GM19023 (cell line): ENCODE measurements at regions not wholly inside any gene's neighbourhood (a gene's known extent, or its start where the extent isn't known, plus 50 kb on each side); places are given as distances from the start of the nearest gene placed in this dataset.

Experiments used
- ATAC-seq: cut with Tn5 transposase; IDR thresholded peaks from one replicate; pipeline ENCODE4 v1.9.1; 2021; ENCODE audit warnings: mild to moderate bottlenecking, moderate library complexity; ENCODE audit not compliant: unreplicated experiment

GRCh38 chr10:36393801-36394200, 731.6 kb upstream of the ANKRD30A start:
- no peak for ATAC-seq

- ATAC-seq, result no peak
Observed at GRCh38 chr10:36391405-36391804, 734.0 kb upstream of the ANKRD30A start.

GRCh38 chr10:36390221-36390620, 735.2 kb upstream of the ANKRD30A start:
- ATAC-seq, result no peak

GRCh38 chr10:36388166-36388565, 737.2 kb upstream of the ANKRD30A start:
- ATAC-seq, result no peak

- no peak for ATAC-seq
Observed at GRCh38 chr10:36385693-36386092, 739.7 kb upstream of the ANKRD30A start.

GRCh38 chr10:36383349-36383748, 741.3 kb upstream of the FZD8 start:
- ATAC-seq, result no peak

- ATAC-seq, result no peak
Observed at GRCh38 chr10:36381748-36382147, 739.7 kb upstream of the FZD8 start.

GRCh38 chr10:36380538-36380937, 738.4 kb upstream of the FZD8 start:
- ATAC-seq, result no peak

GRCh38 chr10:36375107-36375506, 733.0 kb upstream of the FZD8 start:
- ATAC-seq, result no peak

- ATAC-seq, result no peak
Observed at GRCh38 chr10:36373424-36374096, 731.5 kb upstream of the FZD8 start.

- ATAC-seq, result no peak
Observed at GRCh38 chr10:36367362-36367761, 725.3 kb upstream of the FZD8 start.

GRCh38 chr10:36366843-36367242, 724.7 kb upstream of the FZD8 start:
- ATAC-seq, result no peak

GRCh38 chr10:36366065-36366464, 724.0 kb upstream of the FZD8 start:
- no peak for ATAC-seq

- no peak for ATAC-seq
Observed at GRCh38 chr10:36362257-36362656, 720.2 kb upstream of the FZD8 start.

GRCh38 chr10:36358736-36359135, 716.6 kb upstream of the FZD8 start:
- ATAC-seq, result no peak

- ATAC-seq, result no peak
Observed at GRCh38 chr10:36354633-36355032, 712.5 kb upstream of the FZD8 start.

GRCh38 chr10:36351159-36351558, 709.1 kb upstream of the FZD8 start:
- ATAC-seq, result no peak

- ATAC-seq, result no peak
Observed at GRCh38 chr10:36349445-36350078, 707.5 kb upstream of the FZD8 start.

- ATAC-seq, result no peak
Observed at GRCh38 chr10:36345807-36346206, 703.7 kb upstream of the FZD8 start.

GRCh38 chr10:36345175-36345533, 703.1 kb upstream of the FZD8 start:
- no peak for ATAC-seq

- ATAC-seq, result no peak
Observed at GRCh38 chr10:36344240-36345174, 702.4 kb upstream of the FZD8 start.

- ATAC-seq, result no peak
Observed at GRCh38 chr10:36342781-36343180, 700.7 kb upstream of the FZD8 start.
